Smooth muscle cell (in vitro differentiated cells): ENCODE measurements at regions not wholly inside any gene's neighbourhood (a gene's known extent, or its start where the extent isn't known, plus 50 kb on each side); places are given as distances from the start of the nearest gene placed in this dataset.

Experiments
- DNase-seq: peaks from one replicate; lab custom pipeline; 2025; ENCODE audit not compliant: unreplicated experiment; lab: John Stamatoyannopoulos, UW
- H2AFZ ChIP-seq: fragments of 200-600 bp; sonication (generic); 2 replicates; pipeline ENCODE4 v1.6.0; 2016; ENCODE audit warnings: antibody characterized with exemption, low read depth, mild to moderate bottlenecking
- H3F3A ChIP-seq: fragments of 200-600 bp; sonication (generic); 2 replicates; pipeline ENCODE4 v1.6.0; 2017; ENCODE audit warnings: antibody characterized with exemption, low read depth
- H3K27ac ChIP-seq: fragments of 200-600 bp; sonication (generic); 2 replicates; pipeline ENCODE4 v1.5.1; 2016; ENCODE audit warnings: low read depth, mild to moderate bottlenecking
- H3K27me3 ChIP-seq: fragments of 200-600 bp; sonication (generic); 2 replicates; pipeline ENCODE4 v1.6.1; 2016; ENCODE audit warnings: low read depth, mild to moderate bottlenecking
- H3K36me3 ChIP-seq: fragments of 200-600 bp; sonication (generic); 2 replicates; pipeline ENCODE4 v1.5.1; 2016; ENCODE audit warnings: low read depth
- H3K4me1 ChIP-seq: fragments of 200-600 bp; sonication (generic); 2 replicates; pipeline ENCODE4 v1.5.1; 2016; ENCODE audit warnings: low read depth
- H3K4me2 ChIP-seq: fragments of 200-600 bp; sonication (generic); 2 replicates; pipeline ENCODE4 v1.6.0; 2016; ENCODE audit warnings: mild to moderate bottlenecking
- H3K4me3 ChIP-seq: fragments of 200-600 bp; sonication (generic); 2 replicates; pipeline ENCODE4 v1.5.1; 2016; ENCODE audit warnings: mild to moderate bottlenecking
- H3K79me2 ChIP-seq: fragments of 200-600 bp; sonication (generic); 2 replicates; pipeline ENCODE4 v1.6.0; 2016; ENCODE audit warnings: low read depth, mild to moderate bottlenecking
- H3K9ac ChIP-seq: fragments of 200-600 bp; sonication (generic); 2 replicates; pipeline ENCODE4 v1.6.0; 2016; ENCODE audit warnings: low read depth
- H3K9me3 ChIP-seq: fragments of 200-600 bp; sonication (generic); replicated peaks from 2 replicates; pipeline ENCODE4 v1.5.1; 2016; ENCODE audit warnings: low read depth
- H4K20me1 ChIP-seq: fragments of 200-600 bp; sonication (generic); 2 replicates; pipeline ENCODE4 v1.6.0; 2016; ENCODE audit warnings: low read depth
- WGBS: methylation state at CpG from one replicate; pipeline ENCODE4 v1.1.7; 2016; ENCODE audit warnings: low lambda C conversion rate; 5-methylcytosine and 5-hydroxymethylcytosine counted together
- TF ChIP-seq, protein P1 (sequence below): fragments of 200-600 bp; sonication (generic); IDR thresholded peaks from 2 replicates; pipeline ENCODE4 v1.5.1; 2017; ENCODE audit warnings: borderline replicate concordance, mild to moderate bottlenecking, antibody characterized with exemption; ENCODE audit not compliant: insufficient read depth, poor library complexity, severe bottlenecking

DNA sequence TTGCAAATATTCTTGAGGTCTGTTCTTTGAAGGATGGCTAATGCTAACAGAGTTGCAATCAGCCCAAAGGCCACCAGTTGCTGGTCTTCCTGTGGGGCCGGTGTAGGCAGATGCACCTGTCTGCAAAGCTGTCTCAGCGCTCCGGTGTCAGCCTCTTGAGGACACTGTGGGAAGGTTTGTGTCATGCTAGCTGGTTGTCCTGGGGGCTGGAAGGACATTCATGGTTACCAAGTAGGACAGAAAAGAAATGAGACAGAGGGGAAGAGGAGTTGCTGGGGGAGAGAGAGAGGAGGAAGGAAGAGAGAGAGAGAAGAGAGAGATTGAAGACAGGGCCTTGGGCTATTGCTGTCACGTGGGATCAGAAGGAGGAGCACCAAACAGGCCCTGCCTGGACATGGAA is 639.6 kb upstream of the HS6ST1 start:
- TF ChIP-seq, protein P1, sequence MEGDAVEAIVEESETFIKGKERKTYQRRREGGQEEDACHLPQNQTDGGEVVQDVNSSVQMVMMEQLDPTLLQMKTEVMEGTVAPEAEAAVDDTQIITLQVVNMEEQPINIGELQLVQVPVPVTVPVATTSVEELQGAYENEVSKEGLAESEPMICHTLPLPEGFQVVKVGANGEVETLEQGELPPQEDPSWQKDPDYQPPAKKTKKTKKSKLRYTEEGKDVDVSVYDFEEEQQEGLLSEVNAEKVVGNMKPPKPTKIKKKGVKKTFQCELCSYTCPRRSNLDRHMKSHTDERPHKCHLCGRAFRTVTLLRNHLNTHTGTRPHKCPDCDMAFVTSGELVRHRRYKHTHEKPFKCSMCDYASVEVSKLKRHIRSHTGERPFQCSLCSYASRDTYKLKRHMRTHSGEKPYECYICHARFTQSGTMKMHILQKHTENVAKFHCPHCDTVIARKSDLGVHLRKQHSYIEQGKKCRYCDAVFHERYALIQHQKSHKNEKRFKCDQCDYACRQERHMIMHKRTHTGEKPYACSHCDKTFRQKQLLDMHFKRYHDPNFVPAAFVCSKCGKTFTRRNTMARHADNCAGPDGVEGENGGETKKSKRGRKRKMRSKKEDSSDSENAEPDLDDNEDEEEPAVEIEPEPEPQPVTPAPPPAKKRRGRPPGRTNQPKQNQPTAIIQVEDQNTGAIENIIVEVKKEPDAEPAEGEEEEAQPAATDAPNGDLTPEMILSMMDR: no peak
- Histone ChIP-seq H4K20me1 (no peaks in the 10 kb centered on the region), H3K36me3 (no peaks in the 10 kb centered on the region), H3K4me1 (no peaks in the 10 kb centered on the region), H3K79me2 (no peaks in the 10 kb centered on the region), H3K27ac (no peak overlapping the region), H3K4me3 (no peak overlapping the region), H3K4me2 (no peak overlapping the region), H3F3A (no peaks in the 10 kb centered on the region), H2AFZ (no peak overlapping the region), H3K9me3 (peaks cover 4% of the 10 kb centered on the region), H3K9ac (no peak overlapping the region), H3K27me3 (no peaks in the 10 kb centered on the region)
- no peak for DNase-seq
- WGBS: 82% methylated on average over 4 of the region's 4 CpGs

DNA sequence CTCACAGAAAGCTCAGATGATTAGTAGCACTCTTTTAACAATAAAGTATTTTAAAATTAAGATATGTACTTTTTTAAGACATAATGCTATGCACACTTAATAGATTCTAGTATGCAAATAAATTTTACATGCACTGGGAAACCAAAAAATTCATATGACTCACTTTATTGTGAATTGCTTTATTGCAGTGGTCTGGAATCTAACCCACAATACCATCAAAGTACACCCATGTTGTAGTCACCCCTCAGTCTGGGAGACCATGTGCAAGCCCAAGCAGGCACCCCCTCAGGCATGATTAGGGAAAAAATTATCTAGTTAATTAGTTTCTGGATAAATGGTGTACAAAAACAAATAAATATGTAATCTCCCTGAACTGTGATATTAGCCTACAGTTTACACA is 649.0 kb upstream of the HS6ST1 start:
- TF ChIP-seq, protein P1: no peak
- DNase-seq: no peak
- H3K4me2 ChIP-seq: no peak overlapping the region

DNA sequence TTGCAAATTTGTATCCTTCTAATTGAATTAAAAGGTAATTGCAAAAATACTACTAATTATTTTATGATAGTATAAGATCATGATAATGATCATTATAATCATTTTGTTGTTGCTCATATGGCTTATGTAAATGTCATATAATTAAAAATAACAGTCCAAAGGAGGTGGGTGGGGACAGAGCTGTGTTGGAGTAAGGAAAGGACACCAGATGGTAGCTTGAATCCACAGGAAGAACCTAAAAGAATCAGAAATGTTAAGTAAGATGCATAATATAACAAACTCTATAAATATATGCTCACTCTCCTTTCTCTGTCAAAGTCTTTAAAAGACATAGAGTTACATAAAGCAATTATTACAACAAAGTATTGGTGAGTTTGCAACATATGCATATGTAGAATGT is 650.7 kb upstream of the HS6ST1 start:
- Histone ChIP-seq H3F3A (no peaks in the 10 kb centered on the region), H3K27ac (no peak overlapping the region), H2AFZ (no peak overlapping the region), H3K4me3 (no peak overlapping the region), H3K4me2 (no peak overlapping the region), H4K20me1 (no peaks in the 10 kb centered on the region), H3K36me3 (no peaks in the 10 kb centered on the region), H3K27me3 (peaks cover 6% of the 10 kb centered on the region), H3K4me1 (no peaks in the 10 kb centered on the region), H3K9me3 (no peaks in the 10 kb centered on the region), H3K79me2 (no peaks in the 10 kb centered on the region), H3K9ac (no peak overlapping the region)
- TF ChIP-seq, protein P1: no peak
- DNase-seq: no peak

More for the DNA sequence above, 649.0 kb upstream of the HS6ST1 start:
- Histone ChIP-seq H3F3A (no peaks in the 10 kb centered on the region), H3K9ac (no peak overlapping the region), H3K4me3 (no peak overlapping the region), H2AFZ (no peak overlapping the region), H3K27ac (no peak overlapping the region), H3K36me3 (no peaks in the 10 kb centered on the region), H4K20me1 (no peaks in the 10 kb centered on the region), H3K9me3 (peaks cover 4% of the 10 kb centered on the region), H3K79me2 (no peaks in the 10 kb centered on the region), H3K27me3 (peaks cover 6% of the 10 kb centered on the region), H3K4me1 (no peaks in the 10 kb centered on the region)

DNA sequence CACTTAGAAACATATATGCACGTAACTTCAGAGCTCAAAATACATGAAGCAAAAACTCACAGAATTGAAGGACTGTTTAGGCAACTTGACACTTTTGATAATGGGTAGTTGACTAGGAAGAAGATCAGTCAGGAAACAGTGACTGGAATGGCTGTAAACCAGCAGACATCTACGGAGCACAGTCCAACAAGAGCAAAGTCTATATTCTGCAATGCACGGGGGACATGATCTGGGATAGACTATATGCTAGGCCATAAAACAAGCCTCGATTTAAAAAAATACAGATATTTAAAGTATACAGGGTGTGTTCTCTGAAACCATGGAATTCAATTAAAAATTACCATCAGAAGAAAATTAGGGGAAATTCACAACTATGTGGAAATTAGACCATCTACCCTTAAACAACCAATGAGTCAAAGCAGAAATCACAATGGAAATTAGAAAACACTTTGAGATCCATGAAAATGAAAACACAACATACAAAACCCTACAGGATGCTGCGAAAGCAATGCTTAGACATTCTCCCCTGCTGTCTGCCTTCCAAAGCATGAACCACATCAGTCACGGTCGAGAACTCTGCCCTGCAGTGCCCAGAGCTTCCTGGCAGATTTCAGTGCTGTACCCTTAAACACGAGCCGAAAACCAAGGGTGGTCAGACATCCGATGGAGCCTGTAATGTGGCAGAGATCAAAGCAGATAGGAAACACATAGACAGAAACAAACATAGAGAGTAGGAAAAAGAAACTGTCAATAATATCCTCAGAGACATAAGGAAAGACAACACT is 651.9 kb upstream of the HS6ST1 start:
- H3K79me2 ChIP-seq: no peaks in the 10 kb centered on the region
- 73% methylated on average over 10 of the region's 10 CpGs for WGBS
- no peaks in the 10 kb centered on the region for H3K36me3 ChIP-seq
- H3K4me3 ChIP-seq: no peak overlapping the region
- no peaks in the 10 kb centered on the region for H3F3A ChIP-seq
- H3K27me3 ChIP-seq: peaks cover 6% of the 10 kb centered on the region
- H3K4me1 ChIP-seq: no peaks in the 10 kb centered on the region
- no peak for DNase-seq
- no peak overlapping the region for H3K27ac ChIP-seq
- H3K4me2 ChIP-seq: no peak overlapping the region
- no peak overlapping the region for H3K9ac ChIP-seq
- TF ChIP-seq, protein P1: no peak
- H4K20me1 ChIP-seq: no peaks in the 10 kb centered on the region
- H3K9me3 ChIP-seq: no peaks in the 10 kb centered on the region
- H2AFZ ChIP-seq: no peak overlapping the region
